NAMALWA (cell line): ENCODE measurements at regions not wholly inside any gene's neighbourhood (a gene's known extent, or its start where the extent isn't known, plus 50 kb on each side); places are given as distances from the start of the nearest gene placed in this dataset.
A peak's percentile ranks its signal among the peaks of the same experiment; 100 is the strongest.

ENCODE experiments used
- DNase-seq: peaks from one replicate; pipeline ENCODE4 v3.0.0-alpha.2; 2015; ENCODE audit warnings: low spot score

GRCh38 chr17:33778505-33779233 is 476.4 kb upstream of the CCL2 start:
- DNase-seq, result no peak

GRCh38 chr17:33779234-33779591 is 475.9 kb upstream of the CCL2 start:
- peak; percentile 67 for DNase-seq

DNA sequence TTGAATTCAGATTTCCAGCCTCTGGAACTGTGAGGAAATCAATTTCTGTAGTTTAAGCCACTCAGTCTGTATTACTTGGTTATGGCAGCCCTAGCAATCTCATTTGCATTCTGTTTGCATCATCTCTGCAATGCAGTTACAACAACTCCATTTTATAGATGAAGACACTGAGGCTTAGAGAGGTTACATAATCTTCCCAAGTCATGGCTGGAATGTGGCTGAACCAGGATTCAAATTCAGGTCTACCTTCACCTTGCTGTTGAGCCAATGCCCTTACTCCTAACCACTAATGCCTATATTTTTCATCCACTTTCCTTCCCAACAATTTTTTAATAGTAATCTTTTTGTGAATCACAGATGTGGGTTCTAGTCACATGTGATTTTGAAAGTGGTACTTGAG is 469.8 kb upstream of the CCL2 start:
- no peak for DNase-seq

- no peak for DNase-seq
Observed at GRCh38 chr17:33786478-33786877, 468.6 kb upstream of the CCL2 start.

GRCh38 chr17:33789658-33790057 is 465.4 kb upstream of the CCL2 start:
- no peak for DNase-seq

GRCh38 chr17:33797181-33797580 is 457.9 kb upstream of the CCL2 start:
- DNase-seq, result no peak

DNA sequence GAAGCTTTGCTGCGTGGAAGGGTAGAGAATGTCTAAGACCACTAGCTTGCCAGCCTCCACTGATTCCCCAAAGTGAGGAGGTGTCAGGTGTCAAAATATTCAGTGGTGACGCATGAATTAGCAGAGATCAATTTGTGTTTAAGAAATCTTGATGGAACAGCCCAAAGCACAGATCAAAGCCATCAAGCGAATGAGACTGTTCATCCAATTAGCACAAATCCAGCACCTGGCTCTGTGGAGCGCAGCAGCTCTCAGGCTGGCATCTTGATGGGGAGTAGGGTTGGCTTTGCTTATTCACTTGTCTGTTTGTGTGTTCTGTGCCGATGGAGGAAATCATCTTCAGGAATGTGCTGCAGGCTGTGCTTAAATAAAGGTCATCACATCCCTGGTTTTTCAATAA is 456.8 kb upstream of the CCL2 start:
- no peak for DNase-seq

DNA sequence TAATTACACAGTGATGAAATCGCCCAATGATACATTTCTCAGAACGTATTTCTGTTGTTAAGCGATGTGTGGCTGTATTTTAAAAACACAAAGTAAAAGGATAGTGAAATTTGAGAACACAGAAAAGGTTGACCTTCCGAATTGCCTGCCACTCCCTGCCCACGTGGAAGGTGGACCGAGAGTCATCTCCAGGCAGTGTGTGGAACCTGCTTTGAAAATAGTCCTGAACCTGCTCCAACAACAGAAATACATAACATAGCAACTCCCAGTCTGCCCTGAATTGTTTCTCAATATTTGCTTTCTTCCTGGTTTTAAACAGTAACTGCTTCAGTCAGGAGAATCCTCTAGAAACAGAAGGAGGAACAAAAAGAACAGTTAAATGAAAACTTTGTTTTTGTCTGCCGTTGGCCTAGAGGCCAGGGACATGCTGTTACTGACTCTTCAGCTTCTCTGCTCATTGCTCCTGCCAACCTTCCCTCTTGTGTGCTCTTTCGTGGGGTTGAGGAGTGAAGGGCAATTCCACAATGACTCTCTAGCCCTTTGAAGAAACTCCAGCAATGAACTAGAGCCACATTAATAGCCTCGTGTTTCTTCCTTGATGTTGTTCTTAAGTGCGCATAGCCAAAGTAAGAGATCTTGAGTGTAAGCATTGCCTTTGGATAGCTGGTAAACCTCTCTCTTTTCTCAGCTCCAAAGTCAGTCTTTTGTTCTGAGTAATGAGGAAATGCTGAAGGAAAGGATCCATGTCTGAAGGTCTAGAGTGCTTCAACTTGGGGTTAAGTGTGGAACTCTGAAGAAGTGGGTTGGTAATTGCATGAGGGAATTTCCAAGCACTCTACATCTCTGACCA is 452.5 kb upstream of the CCL2 start:
- no peak for DNase-seq

GRCh38 chr17:33803199-33803685 is 451.8 kb upstream of the CCL2 start:
- DNase-seq, result no peak

GRCh38 chr17:33803686-33804085 is 451.4 kb upstream of the CCL2 start:
- DNase-seq, result no peak

- no peak for DNase-seq
Observed at GRCh38 chr17:33804401-33804800, 450.7 kb upstream of the CCL2 start.

GRCh38 chr17:33806631-33807030 is 448.5 kb upstream of the CCL2 start:
- DNase-seq, result no peak

- no peak for DNase-seq
Observed at GRCh38 chr17:33809748-33810147, 445.3 kb upstream of the CCL2 start.

DNA sequence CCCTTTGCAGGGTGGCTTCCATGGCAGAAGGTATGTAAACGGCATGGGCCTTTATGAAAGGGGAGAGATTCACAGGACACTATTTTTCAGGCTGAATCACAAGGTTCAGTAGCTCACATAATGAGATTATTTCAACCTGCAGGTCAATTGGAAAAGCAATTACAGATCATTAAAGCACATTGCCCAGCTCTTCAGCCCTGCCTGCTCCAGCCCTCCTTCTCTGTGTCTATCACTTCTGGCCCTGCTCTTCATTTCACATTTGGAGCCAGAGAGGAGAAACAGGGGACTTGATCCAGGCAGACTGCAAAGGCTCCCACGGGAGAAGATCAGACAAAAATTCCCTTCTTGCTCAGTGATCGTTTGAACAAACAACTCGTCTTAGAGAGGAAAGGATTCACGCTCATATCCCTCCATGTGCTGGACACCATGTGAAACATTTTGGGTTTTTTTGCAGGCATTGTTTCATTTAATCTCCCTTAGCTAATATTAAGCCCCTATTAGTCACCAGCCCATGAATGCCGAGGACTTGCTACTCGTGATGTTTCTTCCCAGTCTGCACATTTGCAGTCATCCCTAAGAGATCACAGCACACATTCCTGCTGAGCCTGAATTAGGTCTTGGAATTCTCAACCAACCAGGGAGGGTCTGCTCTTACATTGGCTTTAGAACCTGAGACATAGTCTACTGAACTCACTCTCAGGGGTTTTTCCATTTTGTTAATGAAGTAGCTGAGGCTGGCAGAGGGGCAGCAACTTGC is 443.9 kb upstream of the CCL2 start:
- DNase-seq, result no peak

DNA sequence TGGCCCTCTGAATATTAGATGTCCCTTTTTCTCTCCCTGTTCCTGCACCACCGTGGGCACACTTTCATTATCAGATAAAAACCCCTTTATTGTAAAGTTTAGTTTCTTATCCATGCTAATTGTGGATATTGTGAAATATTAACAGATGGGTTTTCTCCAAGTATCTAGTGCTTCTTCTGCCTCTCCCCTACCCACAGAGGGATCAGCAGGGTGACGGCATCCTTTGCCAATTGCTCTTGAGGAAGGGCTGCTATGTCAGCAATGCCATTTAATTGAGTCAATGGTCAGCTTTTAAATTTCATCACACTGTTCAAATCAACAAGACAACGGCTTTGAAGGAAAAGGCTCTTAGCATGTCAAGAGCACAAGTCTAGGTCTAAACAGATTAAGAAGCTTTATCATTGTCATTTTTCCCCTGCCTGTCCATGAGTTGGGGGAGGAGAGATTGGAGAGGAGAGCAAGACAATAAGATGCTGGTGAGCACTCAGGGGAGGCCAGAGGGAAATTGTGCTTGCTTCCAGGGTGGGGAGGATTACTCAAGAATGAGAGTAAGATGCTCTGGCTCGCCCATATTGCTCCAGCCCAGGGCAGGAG is 443.0 kb upstream of the CCL2 start:
- no peak for DNase-seq

GRCh38 chr17:33814852-33815251 is 440.2 kb upstream of the CCL2 start:
- no peak for DNase-seq

- DNase-seq, result no peak
Observed at GRCh38 chr17:33816036-33816435, 439.0 kb upstream of the CCL2 start.

DNA sequence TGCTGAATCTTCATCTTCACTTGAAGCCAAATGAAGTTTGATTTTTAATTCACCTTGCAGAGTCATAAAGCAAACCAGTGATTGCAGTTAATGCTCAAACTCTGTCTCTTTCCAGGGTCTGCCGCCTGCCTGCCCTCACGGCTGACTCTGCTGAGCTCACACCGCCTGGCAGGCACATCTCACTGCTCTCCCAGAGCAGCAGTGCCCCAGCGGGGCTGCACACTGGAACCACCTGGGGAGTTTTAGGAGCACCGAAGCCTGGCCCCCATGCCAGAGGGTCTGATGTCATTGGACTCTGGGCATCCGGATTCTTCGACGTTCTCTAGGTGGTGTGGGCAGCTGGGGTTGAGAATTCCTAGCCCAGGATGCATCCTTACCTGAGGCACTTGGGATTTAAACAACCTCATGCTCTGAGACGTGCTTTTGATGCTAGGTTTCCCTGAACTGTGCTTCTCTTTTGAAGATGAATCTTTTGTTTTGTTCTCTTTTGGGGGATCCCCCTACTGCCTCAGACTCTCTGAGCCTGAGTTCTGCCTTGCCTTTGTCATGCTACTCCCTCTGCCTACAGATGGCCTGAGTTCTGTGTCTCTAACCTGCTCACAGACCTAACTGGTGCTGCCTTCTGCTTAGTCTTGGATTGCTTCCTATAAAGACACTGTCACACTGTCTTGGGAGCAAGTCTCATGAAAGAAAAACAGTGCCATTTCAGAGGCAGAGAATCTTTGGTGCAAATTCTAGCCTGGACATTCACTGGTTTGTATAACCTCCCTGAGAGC is 438.1 kb upstream of the CCL2 start:
- no peak for DNase-seq

DNA sequence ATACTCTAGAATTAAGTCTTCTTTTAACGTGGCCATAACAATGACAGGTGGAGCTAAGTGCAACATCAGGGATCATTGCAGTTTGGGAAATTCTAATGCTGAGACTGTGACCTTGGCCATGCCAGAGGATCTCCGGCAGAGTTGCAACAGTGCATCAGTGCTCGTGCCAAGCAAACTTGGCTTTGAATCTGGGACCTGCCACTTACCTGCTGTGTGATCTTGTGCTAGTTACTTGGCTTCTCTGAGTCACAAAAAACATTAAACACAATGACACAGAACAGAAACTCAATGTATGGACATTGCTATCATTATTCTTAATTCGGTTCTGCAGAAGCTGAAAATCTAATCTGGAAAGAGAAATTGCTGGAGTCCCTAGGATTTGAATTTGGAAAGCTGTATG is 435.5 kb upstream of the CCL2 start:
- no peak for DNase-seq

DNA sequence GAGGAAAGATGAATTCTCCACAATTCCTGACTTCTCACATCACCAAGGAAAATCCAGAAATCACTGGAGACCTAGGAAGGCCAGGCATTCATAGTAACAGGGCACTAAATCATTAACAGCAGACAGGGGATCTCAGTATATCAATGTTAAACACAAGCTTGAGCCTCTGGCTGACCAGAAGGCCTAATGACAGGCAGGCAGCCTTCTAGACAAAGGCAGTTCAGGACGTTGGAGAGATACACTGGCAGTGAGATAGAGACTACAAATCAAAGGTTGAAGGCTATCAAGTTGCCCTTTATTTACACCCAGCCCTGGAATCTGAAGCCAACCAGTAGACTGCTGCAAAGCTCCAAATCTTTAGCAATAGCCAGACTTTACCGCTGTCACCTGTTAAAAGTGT is 422.8 kb upstream of the CCL2 start:
- no peak for DNase-seq

GRCh38 chr17:33837281-33837680 is 417.8 kb upstream of the CCL2 start:
- DNase-seq, result no peak

DNA sequence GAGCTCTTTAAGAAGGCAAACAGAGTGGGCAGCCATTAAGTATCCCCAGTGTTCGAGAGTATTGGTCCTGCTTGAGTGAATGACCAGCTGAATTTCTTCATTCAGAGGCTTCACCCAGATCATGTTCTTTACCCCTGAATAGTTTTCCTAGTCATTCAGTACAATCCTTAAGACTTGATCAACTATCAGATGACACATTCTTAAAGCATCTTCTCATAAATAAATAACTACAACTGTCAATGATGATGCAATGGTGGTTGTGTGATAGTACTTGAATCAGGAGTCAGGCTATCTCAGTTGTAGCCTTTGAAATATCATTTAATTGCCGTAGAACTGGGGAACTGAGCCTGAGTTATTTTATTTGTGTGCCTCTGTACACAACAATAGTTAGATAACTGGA is 416.8 kb upstream of the CCL2 start:
- no peak for DNase-seq
